Loucy (cell line): ENCODE measurements at regions not wholly inside any gene's neighbourhood (a gene's known extent, or its start where the extent isn't known, plus 50 kb on each side); places are given as distances from the start of the nearest gene placed in this dataset.

ENCODE experiments used
- H2AFZ ChIP-seq: fragments of 200-600 bp; sonication (generic); 2 replicates; pipeline ENCODE4 v1.6.0; 2016; ENCODE audit warnings: antibody characterized with exemption, mild to moderate bottlenecking, low read length, moderate library complexity
- H3F3A ChIP-seq: fragments of 200-600 bp; 2 replicates; pipeline ENCODE4 v1.6.0; 2016; ENCODE audit warnings: antibody characterized with exemption, low read depth, mild to moderate bottlenecking
- H3K27me3 ChIP-seq: fragments of 200-600 bp; sonication (generic); 2 replicates; pipeline ENCODE4 v1.6.1; 2014; ENCODE audit warnings: low read length, mild to moderate bottlenecking; ENCODE audit not compliant: insufficient read depth, poor library complexity, severe bottlenecking
- H3K36me3 ChIP-seq: fragments of 200-600 bp; sonication (generic); 2 replicates; pipeline ENCODE4 v1.6.1; 2016; ENCODE audit warnings: low read length; ENCODE audit not compliant: insufficient read depth
- H3K4me1 ChIP-seq: fragments of 200-600 bp; sonication (generic); 2 replicates; pipeline ENCODE4 v1.5.1; 2014; ENCODE audit warnings: low read length, mild to moderate bottlenecking; ENCODE audit not compliant: insufficient read depth, poor library complexity, severe bottlenecking
- H3K4me2 ChIP-seq: fragments of 200-600 bp; sonication (generic); 2 replicates; pipeline ENCODE4 v1.6.0; 2014; ENCODE audit warnings: antibody characterized with exemption, low read length, low read depth, mild to moderate bottlenecking; ENCODE audit not compliant: poor library complexity, severe bottlenecking
- H3K4me3 ChIP-seq: fragments of 200-600 bp; sonication (generic); 2 replicates; pipeline ENCODE4 v1.5.1; 2014; ENCODE audit warnings: low read length, mild to moderate bottlenecking, mixed read lengths; ENCODE audit not compliant: poor library complexity, severe bottlenecking
- H3K79me2 ChIP-seq: fragments of 200-600 bp; sonication (generic); 2 replicates; pipeline ENCODE4 v1.6.1; 2014; ENCODE audit warnings: low read length; ENCODE audit not compliant: insufficient read depth
- H3K9ac ChIP-seq: fragments of 200-600 bp; sonication (generic); 2 replicates; pipeline ENCODE4 v1.6.0; 2014; ENCODE audit warnings: mild to moderate bottlenecking, low read depth, low read length, moderate library complexity; ENCODE audit not compliant: poor library complexity, severe bottlenecking
- H3K9me2 ChIP-seq: fragments of 200-600 bp; sonication (generic); replicated peaks from 2 replicates; pipeline ENCODE4 v1.6.1; 2016; ENCODE audit warnings: low read depth, low read length, mixed read lengths
- H3K9me3 ChIP-seq: fragments of 200-600 bp; sonication (generic); 2 replicates; pipeline ENCODE4 v1.6.1; 2014; ENCODE audit warnings: mild to moderate bottlenecking, antibody characterized with exemption, low read length, low read depth; ENCODE audit not compliant: insufficient read depth
- H4K20me1 ChIP-seq: fragments of 200-600 bp; sonication (generic); 2 replicates; pipeline ENCODE4 v1.6.0; 2014; ENCODE audit warnings: antibody characterized with exemption, low read length, mild to moderate bottlenecking; ENCODE audit not compliant: insufficient read depth, poor library complexity, severe bottlenecking
- CTCF ChIP-seq: fragments of 200-600 bp; sonication (generic); conservative IDR thresholded peaks from 2 replicates; pipeline ENCODE4 v1.5.1; 2014; ENCODE audit warnings: mild to moderate bottlenecking, antibody characterized with exemption, low read length
- EZH2phosphoT487 ChIP-seq: fragments of 200-600 bp; IDR thresholded peaks from 2 replicates; pipeline ENCODE4 v1.6.1; 2018; ENCODE audit warnings: antibody characterized with exemption, mild to moderate bottlenecking, moderate library complexity, borderline replicate concordance

- no peaks in the 10 kb centered on the region for H3K36me3 ChIP-seq
These were observed 616.4 kb downstream of the EFNB2 start for GRCh38 chr13:105918842-105919741.

GRCh38 chr13:105915146-105915850 lies 620.2 kb downstream of the EFNB2 start:
- no peaks in the 10 kb centered on the region for H4K20me1 ChIP-seq
- TF ChIP-seq EZH2phosphoT487, result no peak
- no peak for TF ChIP-seq CTCF
- H2AFZ ChIP-seq, result no peak overlapping the region
- no peaks in the 10 kb centered on the region for H3K9me2 ChIP-seq
- H3K4me2 ChIP-seq, result no peak overlapping the region
- no peak overlapping the region for H3K4me3 ChIP-seq
- H3K9me3 ChIP-seq, result no peaks in the 10 kb centered on the region
- H3K27me3 ChIP-seq, result no peaks in the 10 kb centered on the region
- H3K36me3 ChIP-seq, result no peaks in the 10 kb centered on the region
- no peaks in the 10 kb centered on the region for H3K79me2 ChIP-seq
- no peaks in the 10 kb centered on the region for H3K4me1 ChIP-seq
- no peaks in the 10 kb centered on the region for H3F3A ChIP-seq
- H3K9ac ChIP-seq, result no peak overlapping the region

More at GRCh38 chr13:105918842-105919741, 616.4 kb downstream of the EFNB2 start:
- no peak overlapping the region for H3K4me3 ChIP-seq
- H3K9me3 ChIP-seq, result no peaks in the 10 kb centered on the region
- H3K79me2 ChIP-seq, result no peaks in the 10 kb centered on the region
- no peaks in the 10 kb centered on the region for H3K27me3 ChIP-seq
- no peaks in the 10 kb centered on the region for H3K9me2 ChIP-seq
- H4K20me1 ChIP-seq, result no peaks in the 10 kb centered on the region
- H3K4me2 ChIP-seq, result no peak overlapping the region
- no peak overlapping the region for H2AFZ ChIP-seq
- no peak for TF ChIP-seq CTCF
- TF ChIP-seq EZH2phosphoT487, result no peak
- no peak overlapping the region for H3K9ac ChIP-seq
- no peaks in the 10 kb centered on the region for H3K4me1 ChIP-seq
- no peaks in the 10 kb centered on the region for H3F3A ChIP-seq

- Histone ChIP-seq H3K4me3 (no peak overlapping the region), H3K79me2 (no peaks in the 10 kb centered on the region), H3K4me1 (no peaks in the 10 kb centered on the region), H3K9ac (no peak overlapping the region), H3K9me3 (no peaks in the 10 kb centered on the region), H2AFZ (no peak overlapping the region), H3K4me2 (no peak overlapping the region), H3K9me2 (no peaks in the 10 kb centered on the region), H3F3A (no peaks in the 10 kb centered on the region), H4K20me1 (no peaks in the 10 kb centered on the region), H3K27me3 (no peaks in the 10 kb centered on the region), H3K36me3 (no peaks in the 10 kb centered on the region)
- TF ChIP-seq CTCF (no peak), EZH2phosphoT487 (no peak)
These were observed 621.0 kb downstream of the EFNB2 start for GRCh38 chr13:105914291-105915036.
